Panc1 (cell line): ENCODE measurements at regions not wholly inside any gene's neighbourhood (a gene's known extent, or its start where the extent isn't known, plus 50 kb on each side); places are given as distances from the start of the nearest gene placed in this dataset.

Experiments
- ATAC-seq: fragments of 200-7000 bp; cut with Tn5 transposase; 2 replicates; pipeline ENCODE4 v1.9.1; 2020; ENCODE audit warnings: mild to moderate bottlenecking, moderate library complexity
- BruUV-seq: library from RNA; stranded (reverse); fragments of 400-500 nt; replicated peaks from 2 replicates; lab custom pipeline; 2021; lab: Mats Ljungman, UMichigan
- CTCF ChIA-PET: fragments of 300-600 bp; sonication (Branson Sonifier 250); formaldehyde crosslinking; loops from one replicate; lab custom pipeline; 2022; ENCODE audit warnings: antibody characterized with exemption; lab: Charles Lee
- POLR2A ChIA-PET: fragments of 300-600 bp; sonication (Branson Sonifier 250); formaldehyde crosslinking; loops from one replicate; lab custom pipeline; 2022; ENCODE audit warnings: antibody characterized with exemption; lab: Charles Lee
- DNase-seq: peaks from one replicate; pipeline ENCODE4 v3.0.0-alpha.2; 2010; ENCODE audit warnings: low read depth, low spot score
- H3K27ac ChIP-seq: 2 replicates; pipeline ENCODE4 v1.5.1; 2011; ENCODE audit warnings: mild to moderate bottlenecking, low read length, inconsistent platforms
- H3K27me3 ChIP-seq: fragments of 200-500 bp; sonication (Bioruptor generic); 2 replicates; pipeline ENCODE4 v1.6.0; 2014; ENCODE audit warnings: low read length, inconsistent platforms; ENCODE audit not compliant: control insufficient read depth, insufficient read depth
- H3K36me3 ChIP-seq: fragments of 200-500 bp; sonication (Bioruptor generic); 2 replicates; pipeline ENCODE4 v1.5.1; 2014; ENCODE audit warnings: inconsistent platforms, mild to moderate bottlenecking, low read length, moderate library complexity; ENCODE audit not compliant: control insufficient read depth, insufficient read depth
- H3K4me1 ChIP-seq: 2 replicates; pipeline ENCODE4 v1.5.1; 2011; ENCODE audit warnings: inconsistent platforms, mild to moderate bottlenecking, low read length, moderate library complexity; ENCODE audit not compliant: control insufficient read depth, insufficient read depth
- H3K4me3 ChIP-seq, 2 experiments: 2 replicates each; pipeline ENCODE4 v1.5.1; 2011 to 2012; ENCODE audit warnings: low read depth in 2 of 2, low read length in 2 of 2, mild to moderate bottlenecking in 2 of 2, inconsistent platforms in 1 of 2, moderate library complexity in 1 of 2
- H3K9me3 ChIP-seq: fragments of 200-500 bp; sonication (Bioruptor generic); 2 replicates; pipeline ENCODE4 v1.5.1; 2014; ENCODE audit warnings: low read depth, mild to moderate bottlenecking, inconsistent platforms, low read length, moderate library complexity; ENCODE audit not compliant: control insufficient read depth, insufficient read depth
- CTCF ChIP-seq: fragments of 450-650 bp; IDR thresholded peaks from 2 replicates; pipeline ENCODE4 v1.5.1; 2017; ENCODE audit warnings: mild to moderate bottlenecking
- POLR2AphosphoS5 ChIP-seq: IDR thresholded peaks from 2 replicates; pipeline ENCODE4 v1.6.1; 2012; ENCODE audit warnings: mild to moderate bottlenecking, low read depth, low read length, moderate library complexity
- REST ChIP-seq, 2 experiments: IDR thresholded peaks; 2 replicates each; pipeline ENCODE4 v1.6.1; 2011 to 2012; ENCODE audit warnings: low read depth in 2 of 2, control low read depth in 1 of 2, low read length in 1 of 2, mild to moderate bottlenecking in 1 of 2, moderate library complexity in 1 of 2; ENCODE audit not compliant: insufficient read depth in 1 of 2
- SIN3A ChIP-seq: IDR thresholded peaks from 2 replicates; pipeline ENCODE4 v1.6.1; 2012; ENCODE audit warnings: low read depth, mild to moderate bottlenecking, low read length, moderate library complexity, borderline replicate concordance; ENCODE audit not compliant: insufficient read depth
- TCF7L2 ChIP-seq: IDR thresholded peaks from 2 replicates; pipeline ENCODE4 v1.6.1; 2011; ENCODE audit warnings: mild to moderate bottlenecking, low read depth, low read length, inconsistent platforms
- in situ Hi-C: cut with HindIII; loops from 2 replicates; pipeline ENCODE4 v1.10.0; 2016; ENCODE audit warnings: low sequenced_read_pairs, low pct_unique_long_range_greater_than_20kb
- intact Hi-C: fragments of 100-400 bp; cut with micrococcal nuclease; formaldehyde crosslinking; loops from one replicate; pipeline ENCODE4 v1.10.0; 2022; ENCODE audit not compliant: unreplicated experiment

GRCh38 chr1:30028939-30029338 lies 694.4 kb downstream of the MATN1 start:
- ATAC-seq (no peak), DNase-seq (no peak)
- Histone ChIP-seq H3K4me1 (no peaks in the 10 kb centered on the region), H3K9me3 (no peaks in the 10 kb centered on the region), H3K4me3 (no peak overlapping the region), H3K27me3 (no peaks in the 10 kb centered on the region), H3K36me3 (no peaks in the 10 kb centered on the region), H3K27ac (no peak overlapping the region)
- CTCF ChIA-PET: no interaction called here
- no TSS peak for BruUV-seq
- in situ Hi-C loops (no loop called here), intact Hi-C loops (no loop called here)
- POLR2A ChIA-PET: no interaction called here
- TF ChIP-seq SIN3A: no peak

GRCh38 chr1:30028283-30028682 lies 695.1 kb downstream of the MATN1 start:
- Histone ChIP-seq H3K27ac (no peak overlapping the region), H3K36me3 (no peaks in the 10 kb centered on the region), H3K9me3 (no peaks in the 10 kb centered on the region), H3K27me3 (no peaks in the 10 kb centered on the region), H3K4me3 (no peak overlapping the region), H3K4me1 (no peaks in the 10 kb centered on the region)
- ATAC-seq (no peak), DNase-seq (no peak)
- in situ Hi-C loops (no loop called here), intact Hi-C loops (no loop called here)
- TF ChIP-seq TCF7L2: no peak
- TF ChIP-seq CTCF: no peak
- no peak for TF ChIP-seq SIN3A
- TF ChIP-seq POLR2AphosphoS5: no peak
- TF ChIP-seq REST (IDR thresholded peaks at IDR 0.05; ENCODE audit: insufficient read depth in 1 of 2, low read depth in 2 of 2, low read length in 1 of 2): no peak
- CTCF ChIA-PET: no interaction called here
- no TSS peak for BruUV-seq
- POLR2A ChIA-PET: no interaction called here

- POLR2A ChIA-PET: no interaction called here
- DNase-seq (no peak), ATAC-seq (no peak)
- Histone ChIP-seq H3K27ac (no peak overlapping the region), H3K36me3 (no peaks in the 10 kb centered on the region), H3K4me3 (no peak overlapping the region), H3K27me3 (no peaks in the 10 kb centered on the region; the same call in 1 of the 2 replicates), H3K4me1 (no peaks in the 10 kb centered on the region), H3K9me3 (no peaks in the 10 kb centered on the region)
- CTCF ChIA-PET: no interaction called here
- intact Hi-C loops (no loop called here), in situ Hi-C loops (no loop called here)
- TF ChIP-seq CTCF (no peak), SIN3A (no peak), REST (IDR thresholded peaks at IDR 0.05; ENCODE audit: insufficient read depth in 1 of 2, low read depth in 2 of 2, low read length in 1 of 2) (no peak), TCF7L2 (no peak), POLR2AphosphoS5 (no peak)
- no TSS peak for BruUV-seq
These were observed 696.1 kb downstream of the MATN1 start for GRCh38 chr1:30027247-30027646.
